HG03064 (cell line): ENCODE measurements at regions not wholly inside any gene's neighbourhood (a gene's known extent, or its start where the extent isn't known, plus 50 kb on each side); places are given as distances from the start of the nearest gene placed in this dataset.
"Not testable (repeated sequence)": the region's sequence is repeated elsewhere in the genome, so short reads cannot be mapped to it uniquely, and the experiment has no call there.

ENCODE experiments used
- ATAC-seq: cut with Tn5 transposase; IDR thresholded peaks from one replicate; pipeline ENCODE4 v1.9.1; 2021; ENCODE audit warnings: low read depth; ENCODE audit not compliant: unreplicated experiment

GRCh38 chr5:85357309-85357708 lies 972.6 kb upstream of the EDIL3 start:
- ATAC-seq: no peak

- no peak for ATAC-seq
Observed at GRCh38 chr5:85375525-85375924, 990.8 kb upstream of the EDIL3 start.

GRCh38 chr5:85388770-85389169 lies 1004.1 kb upstream of the EDIL3 start:
- ATAC-seq: no peak

GRCh38 chr5:85392309-85392708 lies 1007.6 kb upstream of the EDIL3 start:
- not testable (repeated sequence) for ATAC-seq

GRCh38 chr5:85395526-85395925 lies 1010.8 kb upstream of the EDIL3 start:
- no peak for ATAC-seq

- ATAC-seq: no peak
Observed at GRCh38 chr5:85397451-85397850, 1012.8 kb upstream of the EDIL3 start.

DNA sequence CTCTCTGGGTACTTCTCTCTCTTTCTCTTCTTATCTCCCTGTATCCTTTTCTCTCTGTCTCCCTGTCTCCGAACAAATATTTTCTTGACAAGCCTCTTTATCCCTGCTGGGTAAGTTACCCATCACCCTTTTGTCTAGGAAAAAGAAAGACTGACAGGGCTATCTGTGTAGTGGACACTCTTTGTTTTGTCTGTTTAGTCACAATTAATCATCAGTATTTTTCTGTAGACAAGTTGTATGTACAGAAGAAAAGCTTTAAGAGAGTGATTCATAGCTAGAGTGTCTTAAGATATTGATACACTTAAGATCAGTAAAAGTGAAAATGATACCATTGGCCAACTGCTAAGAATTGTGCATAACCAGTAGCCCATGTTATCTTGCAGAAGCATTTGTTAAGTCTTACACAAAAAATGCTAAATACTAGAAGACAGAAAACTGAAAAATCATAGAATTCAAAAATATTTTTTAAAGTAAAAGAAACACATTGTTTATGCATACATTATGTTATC lies 1043.8 kb upstream of the EDIL3 start:
- ATAC-seq: no peak

GRCh38 chr5:85431726-85432125 lies 1047.0 kb upstream of the EDIL3 start:
- not testable (repeated sequence) for ATAC-seq

DNA sequence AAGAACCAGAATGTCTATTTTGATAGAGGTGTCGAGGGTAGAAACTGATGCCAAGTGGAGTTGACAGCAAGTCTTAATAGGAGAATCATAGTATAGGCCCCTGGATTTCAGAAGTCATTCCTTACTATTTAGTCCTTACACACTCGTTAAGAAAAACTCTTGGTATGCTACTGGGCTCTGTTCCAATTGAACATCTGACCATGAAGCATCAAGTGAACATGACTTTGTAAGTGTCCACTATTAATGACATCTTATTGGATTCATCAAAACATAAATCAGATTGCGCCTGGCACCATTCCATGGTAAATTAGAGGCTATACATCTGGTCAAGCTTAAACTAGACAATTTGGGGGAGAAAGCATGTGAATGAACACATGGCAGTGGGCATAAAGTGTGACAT lies 1056.5 kb upstream of the EDIL3 start:
- no peak for ATAC-seq

DNA sequence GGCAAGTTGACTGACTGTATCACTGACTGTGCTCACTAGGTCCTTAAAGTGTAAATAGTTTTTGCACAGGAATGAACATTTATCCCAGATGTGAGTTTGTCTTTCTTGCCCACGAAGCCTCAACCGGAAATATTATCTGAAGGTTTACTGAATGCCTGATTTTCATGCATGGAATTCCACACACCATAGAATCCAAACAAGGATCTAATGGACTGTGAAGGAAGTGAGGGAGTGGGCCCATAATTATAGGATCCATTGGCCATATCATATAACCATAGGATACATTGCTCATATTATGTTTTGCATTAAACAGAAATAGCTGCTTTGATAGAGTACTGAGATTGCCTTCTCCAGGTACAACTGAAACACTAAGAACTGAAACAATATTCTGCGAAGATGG lies 1057.2 kb upstream of the EDIL3 start:
- ATAC-seq: no peak

GRCh38 chr5:85452322-85453025 lies 1067.8 kb upstream of the EDIL3 start:
- ATAC-seq: no peak

DNA sequence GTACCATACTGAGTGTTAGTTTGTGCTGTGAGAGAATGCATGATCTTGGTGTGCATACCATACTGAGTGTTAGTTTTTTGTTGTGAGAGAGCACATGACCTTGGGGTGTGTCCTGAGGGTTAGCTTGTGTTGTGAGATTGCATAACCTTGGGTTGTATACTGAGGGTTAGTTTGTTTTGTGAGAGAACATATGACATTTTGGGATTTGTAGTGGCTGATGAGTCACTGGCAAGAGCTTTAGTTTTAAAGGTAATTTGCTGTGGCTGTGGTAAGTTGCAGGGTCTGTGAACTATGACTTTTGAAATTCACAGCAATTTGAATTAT lies 1068.3 kb upstream of the EDIL3 start:
- ATAC-seq: no peak

GRCh38 chr5:85458319-85458718 lies 1073.6 kb upstream of the EDIL3 start:
- ATAC-seq: no peak

- ATAC-seq: no peak
Observed at GRCh38 chr5:85462957-85463356, 1078.3 kb upstream of the EDIL3 start.

DNA sequence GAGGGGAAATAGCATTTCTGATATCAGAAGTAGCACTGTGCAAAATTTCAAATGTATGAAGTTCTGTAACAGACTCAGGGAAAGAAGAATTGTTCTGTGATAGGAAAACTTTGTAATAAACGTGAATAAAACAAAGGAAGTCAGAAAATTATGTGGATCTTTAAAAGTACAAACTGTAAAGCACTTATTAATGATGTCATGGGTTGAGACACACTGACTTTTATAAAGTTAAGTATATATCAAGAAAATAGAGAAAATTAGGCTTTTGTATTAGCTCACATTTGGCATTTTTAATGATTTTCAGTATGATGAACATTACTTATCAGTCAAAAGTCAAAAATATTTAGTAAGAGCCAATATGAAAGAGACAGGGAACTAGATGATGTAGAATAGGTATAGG lies 1081.7 kb upstream of the EDIL3 start:
- no peak for ATAC-seq

- ATAC-seq: no peak
Observed at GRCh38 chr5:85472749-85473148, 1088.1 kb upstream of the EDIL3 start.

DNA sequence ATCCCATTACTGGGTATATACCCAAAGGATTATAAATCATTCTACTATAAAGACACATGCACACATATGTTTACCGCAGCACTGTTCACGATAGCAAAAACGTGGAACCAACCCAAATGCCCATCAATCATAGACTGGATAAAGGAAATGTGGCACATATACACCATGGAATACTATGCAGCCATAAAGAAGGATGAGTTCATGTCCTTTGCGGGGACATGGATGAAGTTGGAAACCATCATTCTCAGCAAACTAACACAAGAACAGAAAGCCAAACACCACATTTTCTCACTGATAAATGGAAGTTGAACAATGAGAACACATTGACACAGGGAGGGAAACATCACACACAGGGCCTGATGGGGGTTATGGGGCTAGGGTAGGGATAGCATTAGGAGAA lies 1090.5 kb upstream of the EDIL3 start:
- ATAC-seq: not testable (repeated sequence)

DNA sequence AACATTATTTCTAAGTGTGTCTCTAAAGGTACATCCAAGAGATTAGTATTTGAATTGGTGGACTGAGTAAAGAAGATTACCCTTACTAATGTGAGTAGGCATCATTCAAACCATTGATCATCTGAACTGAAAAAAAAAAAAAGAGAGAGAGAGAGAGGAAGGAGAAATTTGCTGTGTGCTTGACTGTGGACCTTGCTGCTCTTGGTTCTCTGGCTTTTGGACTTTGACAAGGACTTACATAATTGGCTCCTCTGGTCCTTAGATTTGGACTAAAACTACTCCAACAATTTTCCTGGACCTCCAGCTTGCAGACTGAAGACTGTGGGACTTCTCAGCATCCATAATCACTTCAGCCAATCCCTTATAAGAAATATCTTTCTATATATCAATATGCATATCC lies 1091.9 kb upstream of the EDIL3 start:
- ATAC-seq: no peak

DNA sequence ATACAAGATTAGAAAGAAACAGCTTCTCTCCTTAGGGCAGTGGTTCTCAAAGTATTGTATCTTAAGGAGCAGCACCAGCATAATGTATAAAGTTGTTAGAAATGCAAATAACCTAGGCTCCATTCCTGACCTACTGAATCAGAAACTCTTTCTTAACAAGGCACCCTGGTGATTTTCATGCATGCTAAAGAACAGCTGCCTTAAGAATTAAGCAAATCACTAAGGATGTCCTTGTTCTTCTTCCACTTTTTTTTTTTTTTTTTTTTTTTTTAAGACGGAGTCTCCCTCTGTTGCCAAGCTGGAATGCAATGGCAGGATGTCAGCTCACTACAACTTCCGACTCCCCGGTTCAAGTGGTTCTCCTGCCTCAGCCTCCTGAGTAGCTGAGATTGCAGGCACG lies 1095.2 kb upstream of the EDIL3 start:
- ATAC-seq: no peak

GRCh38 chr5:85484982-85485574 lies 1100.4 kb upstream of the EDIL3 start:
- ATAC-seq: no peak

GRCh38 chr5:85488295-85488694 lies 1103.6 kb upstream of the EDIL3 start:
- ATAC-seq: no peak

DNA sequence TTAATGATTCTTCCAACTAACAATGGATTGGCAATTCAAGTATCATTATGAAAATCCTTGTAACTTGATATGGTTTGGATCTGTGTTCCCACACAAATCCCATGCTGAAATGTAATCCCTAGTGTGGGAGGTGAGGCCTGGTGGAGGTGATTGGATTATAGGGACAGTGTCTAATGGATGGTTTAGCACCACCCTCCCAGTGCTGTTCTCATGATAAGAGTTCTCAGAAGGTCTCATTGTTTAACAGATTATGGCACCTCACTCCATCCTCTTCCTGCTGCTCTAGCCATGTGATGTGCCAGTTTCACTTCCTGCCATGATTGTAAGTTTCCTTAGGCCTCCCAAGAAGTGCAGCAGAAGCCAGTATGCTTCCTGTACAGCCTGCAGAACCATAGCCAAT lies 1116.2 kb upstream of the EDIL3 start:
- ATAC-seq: no peak
